A549 (cell line): ENCODE measurements at regions not wholly inside any gene's neighbourhood (a gene's known extent, or its start where the extent isn't known, plus 50 kb on each side); places are given as distances from the start of the nearest gene placed in this dataset.

Source experiments
- ATAC-seq, 2 experiments: fragments of 200-7000 bp in 1 of 2; fragments of >200 bp in 1 of 2; cut with Nextera tagmentation in 1 of 2; cut with Tn5 transposase in 1 of 2; 3 replicates each; pipeline versions ENCODE4 v1.8.0 to v1.9.1; 2018 to 2020; ENCODE audit warnings: mild to moderate bottlenecking in 1 of 2, moderate library complexity in 1 of 2
- CTCF ChIA-PET: fragments of 300-600 bp; sonication (Branson Sonifier 250); formaldehyde crosslinking; extraction: SDS; loops from one replicate; lab custom pipeline; 2021; ENCODE audit warnings: antibody characterized with exemption, inconsistent platforms; lab: Yijun Ruan, JAX
- POLR2A ChIA-PET: fragments of 350-600 bp; formaldehyde crosslinking; extraction: SDS; loops from one replicate; lab custom pipeline; 2021; ENCODE audit warnings: antibody characterized with exemption, inconsistent platforms; lab: Yijun Ruan, JAX
- DNase-seq, 2 experiments: peaks; one replicate each; pipeline versions ENCODE4 v3.0.0 to v3.0.0-alpha.2; 2011 to 2016; ENCODE audit warnings: low read depth in 1 of 2, low spot score in 1 of 2
- FAIRE-seq: peaks from 2 replicates; lab custom pipeline; 2011; peaks lifted over from hg19 to GRCh38; lab: Jason Lieb, UNC
- H3K27ac ChIP-seq, 2 experiments: fragments of >200 bp; sonication (Bioruptor Twin); formaldehyde crosslinking; 3 replicates each; pipeline ENCODE4 v1.5.1; 2016 to 2017
- H3K4me1 ChIP-seq: fragments of >200 bp; sonication (Bioruptor Twin); formaldehyde crosslinking; 3 replicates; pipeline ENCODE4 v1.6.1; 2016
- H3K4me2 ChIP-seq: fragments of >200 bp; sonication (Bioruptor Twin); formaldehyde crosslinking; 3 replicates; pipeline ENCODE4 v1.6.1; 2016
- H3K4me3 ChIP-seq: fragments of >200 bp; sonication (Bioruptor Twin); formaldehyde crosslinking; 3 replicates; pipeline ENCODE4 v1.5.1; 2016
- H3K9me3 ChIP-seq: fragments of >200 bp; sonication (Bioruptor Twin); formaldehyde crosslinking; 3 replicates; pipeline ENCODE4 v1.6.1; 2016
- CBX8 ChIP-seq: fragments of 200-600 bp; sonication (generic); IDR thresholded peaks from 2 replicates; pipeline ENCODE4 v1.6.1; 2016
- EHF ChIP-seq: fragments of 250-450 bp; sonication (Bioruptor Pico); IDR thresholded peaks from 2 replicates; pipeline ENCODE4 v1.5.0; 2020; ENCODE audit warnings: mild to moderate bottlenecking
- EHMT2 ChIP-seq: fragments of 200-600 bp; sonication (generic); IDR thresholded peaks from 2 replicates; pipeline ENCODE4 v1.6.1; 2016; ENCODE audit warnings: antibody characterized with exemption, low read depth, mild to moderate bottlenecking, moderate library complexity
- GATA3 ChIP-seq: IDR thresholded peaks from 2 replicates; pipeline ENCODE4 v1.6.1; 2012; ENCODE audit warnings: borderline replicate concordance
- HOXB5 ChIP-seq: fragments of 250-450 bp; sonication (Bioruptor Pico); IDR thresholded peaks from 2 replicates; pipeline ENCODE4 v1.5.0; 2020; ENCODE audit warnings: mild to moderate bottlenecking, moderate library complexity
- JUNB ChIP-seq: fragments of >200 bp; sonication (Bioruptor Twin); formaldehyde crosslinking; IDR thresholded peaks from 2 replicates; pipeline ENCODE4 v1.6.1; 2016
- KDM1A ChIP-seq: fragments of 200-600 bp; sonication (generic); IDR thresholded peaks from 2 replicates; pipeline ENCODE4 v1.6.1; 2016; ENCODE audit warnings: low read depth, mild to moderate bottlenecking
- KDM5A ChIP-seq: fragments of 200-600 bp; sonication (generic); IDR thresholded peaks from 2 replicates; pipeline ENCODE4 v1.6.1; 2016; ENCODE audit warnings: antibody characterized with exemption, mild to moderate bottlenecking
- MAFK ChIP-seq: fragments of 450-650 bp; IDR thresholded peaks from 2 replicates; pipeline ENCODE4 v1.6.1; 2014; ENCODE audit not compliant: partially characterized antibody
- NPAS2 ChIP-seq: fragments of 250-450 bp; sonication (Bioruptor Pico); IDR thresholded peaks from 2 replicates; pipeline ENCODE4 v1.8.0; 2022; ENCODE audit warnings: mild to moderate bottlenecking, moderate library complexity, borderline replicate concordance
- NR3C1 ChIP-seq: fragments of >200 bp; sonication (Bioruptor Twin); formaldehyde crosslinking; IDR thresholded peaks from 3 replicates; pipeline ENCODE4 v1.6.1; 2017
- POLR2A ChIP-seq: IDR thresholded peaks from 2 replicates; pipeline ENCODE4 v1.6.1; 2012; ENCODE audit warnings: mild to moderate bottlenecking, low read length
- RFX5 ChIP-seq: fragments of 450-650 bp; IDR thresholded peaks from 2 replicates; pipeline ENCODE4 v1.7.1; 2014; ENCODE audit warnings: antibody characterized with exemption, mild to moderate bottlenecking, moderate library complexity
- SREBF2 ChIP-seq: fragments of 450-650 bp; IDR thresholded peaks from 2 replicates; pipeline ENCODE4 v1.6.1; 2014; ENCODE audit warnings: mild to moderate bottlenecking, moderate library complexity
- ZNF302 ChIP-seq: fragments of 250-450 bp; sonication (Bioruptor Pico); IDR thresholded peaks from 2 replicates; pipeline ENCODE4 v1.9.0; 2021; ENCODE audit warnings: inconsistent platforms, mild to moderate bottlenecking, moderate library complexity
- WGBS: methylation state at CpG from one replicate; pipeline ENCODE4 v1.1.6; 2017; ENCODE audit errors: missing lambda C conversion rate; 5-methylcytosine and 5-hydroxymethylcytosine counted together
- TF ChIP-seq, protein P1 (sequence below): fragments of >200 bp; sonication (Bioruptor Twin); formaldehyde crosslinking; IDR thresholded peaks from 3 replicates; pipeline ENCODE4 v1.5.1; 2016
- TF ChIP-seq, protein P2 (sequence below): fragments of >200 bp; sonication (Bioruptor Twin); formaldehyde crosslinking; IDR thresholded peaks from 2 replicates; pipeline ENCODE4 v1.6.1; 2016
- TF ChIP-seq, protein P3 (sequence below): fragments of 200-600 bp; sonication (generic); IDR thresholded peaks from 2 replicates; pipeline ENCODE4 v1.6.1; 2016; ENCODE audit warnings: antibody characterized with exemption, mild to moderate bottlenecking, moderate library complexity
- TF ChIP-seq, protein P4 (sequence below): IDR thresholded peaks from 2 replicates; pipeline ENCODE4 v1.6.1; 2012; ENCODE audit warnings: low read depth, borderline replicate concordance
- TF ChIP-seq, protein P5 (sequence below): fragments of 450-650 bp; IDR thresholded peaks from 2 replicates; pipeline ENCODE4 v1.6.1; 2014; ENCODE audit warnings: antibody characterized with exemption
- TF ChIP-seq, protein P6 (sequence below): IDR thresholded peaks from 2 replicates; pipeline ENCODE4 v1.6.1; 2012

DNA sequence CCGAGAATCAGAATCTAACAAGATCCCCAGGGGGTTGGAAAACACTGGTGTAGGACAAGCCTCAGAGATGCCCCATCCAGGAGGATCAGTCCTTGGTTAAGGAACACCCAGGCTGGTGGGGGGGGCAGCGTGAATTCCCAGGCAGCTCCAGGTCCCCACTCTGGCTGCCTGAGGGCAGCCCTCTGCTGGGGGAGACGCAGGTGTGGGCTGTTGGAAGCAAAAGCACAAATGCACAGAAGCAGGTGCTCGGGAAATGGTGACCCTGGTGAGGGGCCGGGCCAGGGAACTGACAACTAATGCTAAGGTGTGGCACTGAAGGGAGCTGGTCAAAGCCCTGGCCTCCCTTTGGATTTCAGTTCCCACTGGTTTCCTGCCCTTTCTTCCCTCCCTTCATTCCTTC is 140.8 kb upstream of the CDH5 start:
- POLR2A ChIA-PET: no interaction called here
- CTCF ChIA-PET: interaction anchor here (1.3 kb wide), 1 partner anchor 11 kb away, joined by 3 read pairs; no protein-coding TSS in a partner anchor

DNA sequence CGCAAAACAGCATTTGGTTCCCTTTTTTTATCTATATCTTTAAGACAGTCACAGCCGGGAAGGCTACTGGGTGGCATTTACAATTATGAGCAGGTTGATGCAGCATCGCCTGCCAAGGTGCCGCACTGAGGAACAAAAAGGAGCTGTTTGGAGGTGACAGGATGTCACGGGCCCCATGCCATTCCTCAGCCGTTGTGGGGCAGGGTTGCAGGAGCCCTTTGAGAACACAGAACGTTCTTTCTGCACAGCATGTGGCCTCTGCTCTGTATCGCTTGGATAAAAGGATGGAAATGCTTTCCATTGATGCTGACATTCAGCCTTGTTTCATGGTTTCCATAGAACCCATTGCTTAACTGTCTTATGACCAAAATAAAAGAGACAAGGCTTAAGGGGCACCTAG is 141.9 kb upstream of the CDH5 start:
- CTCF ChIA-PET: interaction anchor here (1.3 kb wide), 1 partner anchor 12 kb away, joined by 3 read pairs; no protein-coding TSS in a partner anchor
- DNase-seq: no peak
- 15% methylated on average over 8 of the region's 8 CpGs for WGBS
- TF ChIP-seq KDM5A (no peak), POLR2A (no peak), SREBF2 (no peak), NPAS2 (no peak), NR3C1 (no peak)
- TF ChIP-seq, protein P1, sequence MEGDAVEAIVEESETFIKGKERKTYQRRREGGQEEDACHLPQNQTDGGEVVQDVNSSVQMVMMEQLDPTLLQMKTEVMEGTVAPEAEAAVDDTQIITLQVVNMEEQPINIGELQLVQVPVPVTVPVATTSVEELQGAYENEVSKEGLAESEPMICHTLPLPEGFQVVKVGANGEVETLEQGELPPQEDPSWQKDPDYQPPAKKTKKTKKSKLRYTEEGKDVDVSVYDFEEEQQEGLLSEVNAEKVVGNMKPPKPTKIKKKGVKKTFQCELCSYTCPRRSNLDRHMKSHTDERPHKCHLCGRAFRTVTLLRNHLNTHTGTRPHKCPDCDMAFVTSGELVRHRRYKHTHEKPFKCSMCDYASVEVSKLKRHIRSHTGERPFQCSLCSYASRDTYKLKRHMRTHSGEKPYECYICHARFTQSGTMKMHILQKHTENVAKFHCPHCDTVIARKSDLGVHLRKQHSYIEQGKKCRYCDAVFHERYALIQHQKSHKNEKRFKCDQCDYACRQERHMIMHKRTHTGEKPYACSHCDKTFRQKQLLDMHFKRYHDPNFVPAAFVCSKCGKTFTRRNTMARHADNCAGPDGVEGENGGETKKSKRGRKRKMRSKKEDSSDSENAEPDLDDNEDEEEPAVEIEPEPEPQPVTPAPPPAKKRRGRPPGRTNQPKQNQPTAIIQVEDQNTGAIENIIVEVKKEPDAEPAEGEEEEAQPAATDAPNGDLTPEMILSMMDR: no peak
- Histone ChIP-seq H3K4me3 (no peak overlapping the region), H3K4me2 (no peak overlapping the region), H3K9me3 (no peaks in the 10 kb centered on the region), H3K27ac (no peak overlapping the region), H3K4me1 (no peaks in the 10 kb centered on the region)
- POLR2A ChIA-PET: no interaction called here
- FAIRE-seq: no peak
- ATAC-seq: no peak

More for the DNA sequence above, 140.8 kb upstream of the CDH5 start:
- FAIRE-seq (no peak), ATAC-seq (no peak), DNase-seq (no peak)
- H3K9me3 ChIP-seq: no peaks in the 10 kb centered on the region
- WGBS: 7% methylated on average over 5 of the region's 5 CpGs
- TF ChIP-seq RFX5 (no peak), GATA3 (no peak), MAFK (no peak), EHF (CRISPR knock-in tag) (no peak), ZNF302 (CRISPR knock-in tag) (no peak), CBX8 (no peak), EHMT2 (no peak), KDM1A (no peak), HOXB5 (CRISPR knock-in tag) (no peak), POLR2A (no peak)
- TF ChIP-seq, protein P2, sequence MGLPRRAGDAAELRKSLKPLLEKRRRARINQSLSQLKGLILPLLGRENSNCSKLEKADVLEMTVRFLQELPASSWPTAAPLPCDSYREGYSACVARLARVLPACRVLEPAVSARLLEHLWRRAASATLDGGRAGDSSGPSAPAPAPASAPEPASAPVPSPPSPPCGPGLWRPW: no peak
- TF ChIP-seq, protein P3, sequence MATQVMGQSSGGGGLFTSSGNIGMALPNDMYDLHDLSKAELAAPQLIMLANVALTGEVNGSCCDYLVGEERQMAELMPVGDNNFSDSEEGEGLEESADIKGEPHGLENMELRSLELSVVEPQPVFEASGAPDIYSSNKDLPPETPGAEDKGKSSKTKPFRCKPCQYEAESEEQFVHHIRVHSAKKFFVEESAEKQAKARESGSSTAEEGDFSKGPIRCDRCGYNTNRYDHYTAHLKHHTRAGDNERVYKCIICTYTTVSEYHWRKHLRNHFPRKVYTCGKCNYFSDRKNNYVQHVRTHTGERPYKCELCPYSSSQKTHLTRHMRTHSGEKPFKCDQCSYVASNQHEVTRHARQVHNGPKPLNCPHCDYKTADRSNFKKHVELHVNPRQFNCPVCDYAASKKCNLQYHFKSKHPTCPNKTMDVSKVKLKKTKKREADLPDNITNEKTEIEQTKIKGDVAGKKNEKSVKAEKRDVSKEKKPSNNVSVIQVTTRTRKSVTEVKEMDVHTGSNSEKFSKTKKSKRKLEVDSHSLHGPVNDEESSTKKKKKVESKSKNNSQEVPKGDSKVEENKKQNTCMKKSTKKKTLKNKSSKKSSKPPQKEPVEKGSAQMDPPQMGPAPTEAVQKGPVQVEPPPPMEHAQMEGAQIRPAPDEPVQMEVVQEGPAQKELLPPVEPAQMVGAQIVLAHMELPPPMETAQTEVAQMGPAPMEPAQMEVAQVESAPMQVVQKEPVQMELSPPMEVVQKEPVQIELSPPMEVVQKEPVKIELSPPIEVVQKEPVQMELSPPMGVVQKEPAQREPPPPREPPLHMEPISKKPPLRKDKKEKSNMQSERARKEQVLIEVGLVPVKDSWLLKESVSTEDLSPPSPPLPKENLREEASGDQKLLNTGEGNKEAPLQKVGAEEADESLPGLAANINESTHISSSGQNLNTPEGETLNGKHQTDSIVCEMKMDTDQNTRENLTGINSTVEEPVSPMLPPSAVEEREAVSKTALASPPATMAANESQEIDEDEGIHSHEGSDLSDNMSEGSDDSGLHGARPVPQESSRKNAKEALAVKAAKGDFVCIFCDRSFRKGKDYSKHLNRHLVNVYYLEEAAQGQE: no peak
- TF ChIP-seq, protein P4, sequence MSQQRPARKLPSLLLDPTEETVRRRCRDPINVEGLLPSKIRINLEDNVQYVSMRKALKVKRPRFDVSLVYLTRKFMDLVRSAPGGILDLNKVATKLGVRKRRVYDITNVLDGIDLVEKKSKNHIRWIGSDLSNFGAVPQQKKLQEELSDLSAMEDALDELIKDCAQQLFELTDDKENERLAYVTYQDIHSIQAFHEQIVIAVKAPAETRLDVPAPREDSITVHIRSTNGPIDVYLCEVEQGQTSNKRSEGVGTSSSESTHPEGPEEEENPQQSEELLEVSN: no peak
- no peak overlapping the region for H3K4me2 ChIP-seq
- no peak overlapping the region for H3K4me3 ChIP-seq
- H3K4me1 ChIP-seq: no peaks in the 10 kb centered on the region
- no peak overlapping the region for H3K27ac ChIP-seq

DNA sequence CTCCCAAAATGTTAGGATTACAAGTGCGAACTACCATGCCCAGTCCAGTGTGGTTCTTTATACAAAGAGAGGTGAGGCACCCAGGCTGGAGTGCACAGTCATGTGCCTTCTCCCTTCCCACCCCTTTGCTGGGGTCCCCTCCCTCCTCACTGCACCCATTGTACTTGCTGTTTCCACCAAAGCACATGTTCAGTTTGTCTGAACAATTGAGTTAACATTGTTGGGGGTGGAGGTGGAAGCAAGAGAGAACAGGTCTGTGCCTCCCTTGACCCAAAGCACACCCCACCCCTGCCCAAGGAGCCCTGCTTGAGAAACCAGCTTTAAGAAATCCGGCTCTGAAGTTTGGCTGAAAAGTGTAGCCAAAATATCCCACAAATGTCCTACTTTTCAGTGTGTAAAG is 142.3 kb upstream of the CDH5 start:
- Histone ChIP-seq H3K27ac (no peak overlapping the region), H3K4me2 (no peak overlapping the region), H3K4me3 (no peak overlapping the region), H3K4me1 (no peaks in the 10 kb centered on the region), H3K9me3 (no peaks in the 10 kb centered on the region)
- CTCF ChIA-PET: no interaction called here
- DNase-seq: no peak
- TF ChIP-seq RFX5 (no peak), MAFK (no peak), GATA3 (no peak), JUNB (no peak)
- TF ChIP-seq, protein P5, sequence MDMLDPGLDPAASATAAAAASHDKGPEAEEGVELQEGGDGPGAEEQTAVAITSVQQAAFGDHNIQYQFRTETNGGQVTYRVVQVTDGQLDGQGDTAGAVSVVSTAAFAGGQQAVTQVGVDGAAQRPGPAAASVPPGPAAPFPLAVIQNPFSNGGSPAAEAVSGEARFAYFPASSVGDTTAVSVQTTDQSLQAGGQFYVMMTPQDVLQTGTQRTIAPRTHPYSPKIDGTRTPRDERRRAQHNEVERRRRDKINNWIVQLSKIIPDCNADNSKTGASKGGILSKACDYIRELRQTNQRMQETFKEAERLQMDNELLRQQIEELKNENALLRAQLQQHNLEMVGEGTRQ: no peak
- TF ChIP-seq, protein P6, sequence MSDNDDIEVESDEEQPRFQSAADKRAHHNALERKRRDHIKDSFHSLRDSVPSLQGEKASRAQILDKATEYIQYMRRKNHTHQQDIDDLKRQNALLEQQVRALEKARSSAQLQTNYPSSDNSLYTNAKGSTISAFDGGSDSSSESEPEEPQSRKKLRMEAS: no peak
- no peak for FAIRE-seq
- WGBS: 25% methylated on average over 2 of the region's 2 CpGs
- no peak for ATAC-seq
- POLR2A ChIA-PET: no interaction called here
